ENCODE measurements at regions not wholly inside any gene's neighbourhood (a gene's known extent, or its start where the extent isn't known, plus 50 kb on each side); places are given as distances from the start of the nearest gene placed in this dataset.

- Histone ChIP-seq H3K27me3 (ENCODE audit: insufficient read depth, low read length) (no peaks in the 10 kb centered on the region; the same call in 1 of the 2 replicates), H3K9ac (ENCODE audit: low read length) (no peak overlapping the region), H3K79me2 (ENCODE audit: insufficient read depth, low read length) (no peaks in the 10 kb centered on the region), H3K4me2 (ENCODE audit: low read length) (no peak overlapping the region), H2AFZ (ENCODE audit: low read length) (no peak overlapping the region), H3F3A (ENCODE audit: insufficient read depth, low read length) (no peaks in the 10 kb centered on the region), H3K9me2 (ENCODE audit: low read depth, low read length) (no peaks in the 10 kb centered on the region), H3K36me3 (ENCODE audit: insufficient read depth, low read length) (no peaks in the 10 kb centered on the region), H3K9me3 (ENCODE audit: low read length) (no peaks in the 10 kb centered on the region), H4K20me1 (ENCODE audit: insufficient read depth, low read length) (no peaks in the 10 kb centered on the region), H3K4me1 (ENCODE audit: insufficient read depth, low read length, severe bottlenecking) (no peaks in the 10 kb centered on the region), H3K27ac (ENCODE audit: low read depth, low read length, poor library complexity, severe bottlenecking) (no peak overlapping the region), H3K4me3 (ENCODE audit: low read depth, low read length, poor library complexity, severe bottlenecking) (no peak overlapping the region)
- TF ChIP-seq CTCF (IDR thresholded peaks at IDR 0.05; ENCODE audit: low read length) (no peak), EZH2 (IDR thresholded peaks at IDR 0.05; ENCODE audit: borderline replicate concordance, low read length) (no peak)
These were observed 374.0 kb upstream of the ASIC2 start for GRCh38 chr17:33667052-33667509.

- no peak overlapping the region for H2AFZ ChIP-seq (ENCODE audit: low read length)
- H3K79me2 ChIP-seq (ENCODE audit: insufficient read depth, low read length) = no peaks in the 10 kb centered on the region
- TF ChIP-seq EZH2 (IDR thresholded peaks at IDR 0.05; ENCODE audit: borderline replicate concordance, low read length) (no peak), CTCF (IDR thresholded peaks at IDR 0.05; ENCODE audit: low read length) (no peak)
- H3K9me3 ChIP-seq (ENCODE audit: low read length) = no peaks in the 10 kb centered on the region
- H3K4me2 ChIP-seq (ENCODE audit: low read length) = no peak overlapping the region
- no peak overlapping the region for H3K27ac ChIP-seq (ENCODE audit: low read depth, low read length, poor library complexity, severe bottlenecking)
- no peak overlapping the region for H3K4me3 ChIP-seq (ENCODE audit: low read depth, low read length, poor library complexity, severe bottlenecking)
- no peaks in the 10 kb centered on the region for H3K36me3 ChIP-seq (ENCODE audit: insufficient read depth, low read length)
- no peaks in the 10 kb centered on the region for H3F3A ChIP-seq (ENCODE audit: insufficient read depth, low read length)
- H3K9ac ChIP-seq (ENCODE audit: low read length) = no peak overlapping the region
- H3K27me3 ChIP-seq (ENCODE audit: insufficient read depth, low read length) = no peaks in the 10 kb centered on the region; the same call in 1 of the 2 replicates
- no peaks in the 10 kb centered on the region for H3K4me1 ChIP-seq (ENCODE audit: insufficient read depth, low read length, severe bottlenecking)
- no peaks in the 10 kb centered on the region for H3K9me2 ChIP-seq (ENCODE audit: low read depth, low read length)
- no peaks in the 10 kb centered on the region for H4K20me1 ChIP-seq (ENCODE audit: insufficient read depth, low read length)
These were observed 374.6 kb upstream of the ASIC2 start for GRCh38 chr17:33667671-33668070.

- Histone ChIP-seq H3K9me3 (ENCODE audit: low read length) (no peaks in the 10 kb centered on the region), H3K4me3 (ENCODE audit: low read depth, low read length, poor library complexity, severe bottlenecking) (no peak overlapping the region), H3F3A (ENCODE audit: insufficient read depth, low read length) (no peaks in the 10 kb centered on the region), H3K79me2 (ENCODE audit: insufficient read depth, low read length) (no peaks in the 10 kb centered on the region), H3K4me1 (ENCODE audit: insufficient read depth, low read length, severe bottlenecking) (no peaks in the 10 kb centered on the region), H2AFZ (ENCODE audit: low read length) (no peak overlapping the region), H3K27me3 (ENCODE audit: insufficient read depth, low read length) (no peaks in the 10 kb centered on the region; the same call in 1 of the 2 replicates), H3K27ac (ENCODE audit: low read depth, low read length, poor library complexity, severe bottlenecking) (no peak overlapping the region), H3K9me2 (ENCODE audit: low read depth, low read length) (no peaks in the 10 kb centered on the region), H4K20me1 (ENCODE audit: insufficient read depth, low read length) (no peaks in the 10 kb centered on the region), H3K4me2 (ENCODE audit: low read length) (no peak overlapping the region), H3K9ac (ENCODE audit: low read length) (no peak overlapping the region), H3K36me3 (ENCODE audit: insufficient read depth, low read length) (no peaks in the 10 kb centered on the region)
- TF ChIP-seq CTCF (IDR thresholded peaks at IDR 0.05; ENCODE audit: low read length) (no peak), EZH2 (IDR thresholded peaks at IDR 0.05; ENCODE audit: borderline replicate concordance, low read length) (no peak)
These were observed 375.4 kb upstream of the ASIC2 start for GRCh38 chr17:33668516-33668915.
